GM13977 (cell line): ENCODE measurements at regions not wholly inside any gene's neighbourhood (a gene's known extent, or its start where the extent isn't known, plus 50 kb on each side); places are given as distances from the start of the nearest gene placed in this dataset.
"Not testable (repeated sequence)": the region's sequence is repeated elsewhere in the genome, so short reads cannot be mapped to it uniquely, and the experiment has no call there.

Experiments
- DNase-seq: peaks from one replicate; pipeline ENCODE4 v3.0.0; 2012; ENCODE audit warnings: low spot score
- CTCF ChIP-seq: IDR thresholded peaks from 2 replicates; pipeline ENCODE4 v1.5.1; 2012; ENCODE audit warnings: mild to moderate bottlenecking, control low read depth; ENCODE audit not compliant: insufficient read depth; ENCODE audit errors: extremely low read depth, missing control alignments
- in situ Hi-C: fragments of 300-500 bp; cut with MboI; formaldehyde crosslinking; loops from one replicate; pipeline ENCODE4 v1.12.0; 2022; ENCODE audit warnings: low sequenced_read_pairs, low pct_unique_long_range_greater_than_20kb, mixed read lengths, inconsistent platforms; ENCODE audit not compliant: unreplicated experiment

- in situ Hi-C loops: no loop called here
Measured at GRCh38 chr12:91261820-91262676, 79.4 kb upstream of the DCN start.

GRCh38 chr12:91256411-91256810 lies 73.8 kb upstream of the DCN start:
- no peak for TF ChIP-seq CTCF
- in situ Hi-C loops: no loop called here
- DNase-seq: no peak

More at GRCh38 chr12:91261820-91262676, 79.4 kb upstream of the DCN start:
- no peak for TF ChIP-seq CTCF
- DNase-seq: no peak

- in situ Hi-C loops: no loop called here
- TF ChIP-seq CTCF: no peak
- DNase-seq: no peak
Measured at GRCh38 chr12:91252341-91252740, 69.7 kb upstream of the DCN start.

GRCh38 chr12:91250273-91250665 lies 67.7 kb upstream of the DCN start:
- in situ Hi-C loops: no loop called here
- no peak for DNase-seq
- no peak for TF ChIP-seq CTCF

GRCh38 chr12:91249518-91250272 lies 67.1 kb upstream of the DCN start:
- DNase-seq: no peak
- no peak for TF ChIP-seq CTCF
- in situ Hi-C loops: no loop called here

GRCh38 chr12:91249054-91249453 lies 66.4 kb upstream of the DCN start:
- in situ Hi-C loops: no loop called here
- DNase-seq: no peak
- no peak for TF ChIP-seq CTCF

GRCh38 chr12:91243177-91243576 lies 60.6 kb upstream of the DCN start:
- in situ Hi-C loops, DNase-seq: not testable (repeated sequence)
